ENCODE measurements at regions not wholly inside any gene's neighbourhood (a gene's known extent, or its start where the extent isn't known, plus 50 kb on each side); places are given as distances from the start of the nearest gene placed in this dataset.

- TF ChIP-seq, protein P1, sequence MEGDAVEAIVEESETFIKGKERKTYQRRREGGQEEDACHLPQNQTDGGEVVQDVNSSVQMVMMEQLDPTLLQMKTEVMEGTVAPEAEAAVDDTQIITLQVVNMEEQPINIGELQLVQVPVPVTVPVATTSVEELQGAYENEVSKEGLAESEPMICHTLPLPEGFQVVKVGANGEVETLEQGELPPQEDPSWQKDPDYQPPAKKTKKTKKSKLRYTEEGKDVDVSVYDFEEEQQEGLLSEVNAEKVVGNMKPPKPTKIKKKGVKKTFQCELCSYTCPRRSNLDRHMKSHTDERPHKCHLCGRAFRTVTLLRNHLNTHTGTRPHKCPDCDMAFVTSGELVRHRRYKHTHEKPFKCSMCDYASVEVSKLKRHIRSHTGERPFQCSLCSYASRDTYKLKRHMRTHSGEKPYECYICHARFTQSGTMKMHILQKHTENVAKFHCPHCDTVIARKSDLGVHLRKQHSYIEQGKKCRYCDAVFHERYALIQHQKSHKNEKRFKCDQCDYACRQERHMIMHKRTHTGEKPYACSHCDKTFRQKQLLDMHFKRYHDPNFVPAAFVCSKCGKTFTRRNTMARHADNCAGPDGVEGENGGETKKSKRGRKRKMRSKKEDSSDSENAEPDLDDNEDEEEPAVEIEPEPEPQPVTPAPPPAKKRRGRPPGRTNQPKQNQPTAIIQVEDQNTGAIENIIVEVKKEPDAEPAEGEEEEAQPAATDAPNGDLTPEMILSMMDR (IDR thresholded peaks at IDR 0.05; ENCODE audit: unreplicated experiment): no peak
- intact Hi-C loops (cut with micrococcal nuclease): loop anchor here (10.0 kb wide), 1 partner anchor 194 kb away; no protein-coding TSS in a partner anchor
- H3K27me3 Mint-ChIP-seq (ENCODE audit: insufficient read depth, unreplicated experiment): no peaks in the 10 kb centered on the region
Measured at GRCh38 chr1:55280731-55281130, 65.6 kb upstream of the USP24 start.

GRCh38 chr1:55279627-55280026, 64.5 kb upstream of the USP24 start:
- no peak overlapping the region for H3K27ac Mint-ChIP-seq (ENCODE audit: low read depth, unreplicated experiment)
- H3K9me3 Mint-ChIP-seq (ENCODE audit: unreplicated experiment): no peaks in the 10 kb centered on the region
- no TSS peak for BruUV-seq (replicated peaks)
- DNase-seq (ENCODE audit: unreplicated experiment): no peak
- intact Hi-C loops (cut with micrococcal nuclease): loop anchor here (10.0 kb wide), 1 partner anchor 195 kb away; no protein-coding TSS in a partner anchor
- TF ChIP-seq, protein P1 (IDR thresholded peaks at IDR 0.05; ENCODE audit: unreplicated experiment): no peak
- POLR2A ChIA-PET: interaction anchor here (0.6 kb wide), 1 partner anchor 608 kb away, joined by 3 read pairs; no protein-coding TSS in a partner anchor
- H3K27me3 Mint-ChIP-seq (ENCODE audit: insufficient read depth, unreplicated experiment): no peaks in the 10 kb centered on the region
- H3K4me3 Mint-ChIP-seq (ENCODE audit: unreplicated experiment): no peak overlapping the region
- CTCF ChIA-PET: interaction anchor here (0.7 to 8.4 kb wide), 8 partner anchors 19 to 1542 kb away, joined by 3 to 194 read pairs (median 4); no protein-coding TSS in a partner anchor
- H3K36me3 Mint-ChIP-seq (ENCODE audit: insufficient read depth, unreplicated experiment): no peaks in the 10 kb centered on the region
- H3K4me1 Mint-ChIP-seq (ENCODE audit: insufficient read depth, unreplicated experiment): peaks cover 6% of the 10 kb centered on the region

More at GRCh38 chr1:55280731-55281130, 65.6 kb upstream of the USP24 start:
- H3K36me3 Mint-ChIP-seq (ENCODE audit: insufficient read depth, unreplicated experiment): no peaks in the 10 kb centered on the region
- no TSS peak for BruUV-seq (replicated peaks)
- H3K9me3 Mint-ChIP-seq (ENCODE audit: unreplicated experiment): no peaks in the 10 kb centered on the region
- no peak overlapping the region for H3K4me3 Mint-ChIP-seq (ENCODE audit: unreplicated experiment)
- ChIA-PET POLR2A (interaction anchor here (1.1 to 1.2 kb wide), 2 partner anchors 1297 to 1302 kb away, joined by 3 read pairs; no protein-coding TSS in a partner anchor), CTCF (interaction anchor here (0.6 to 8.4 kb wide), 10 partner anchors 21 to 1540 kb away, joined by 3 to 194 read pairs (median 6); partner anchors contain the start of gene PLPP3)
- DNase-seq (ENCODE audit: unreplicated experiment): no peak
- H3K4me1 Mint-ChIP-seq (ENCODE audit: insufficient read depth, unreplicated experiment): peaks cover 6% of the 10 kb centered on the region
- no peak overlapping the region for H3K27ac Mint-ChIP-seq (ENCODE audit: low read depth, unreplicated experiment)

- ChIA-PET POLR2A (interaction anchor here (0.8 to 2.0 kb wide), 5 partner anchors 65 to 988 kb away, joined by 3 to 7 read pairs (median 4); no protein-coding TSS in a partner anchor), CTCF (interaction anchor here (0.6 to 8.4 kb wide), 40 partner anchors 11 to 1541 kb away, joined by 3 to 194 read pairs (median 5); partner anchors contain the start of gene FYB2)
- Mint-ChIP-seq H3K4me1 (ENCODE audit: insufficient read depth, unreplicated experiment) (peaks cover 6% of the 10 kb centered on the region), H3K4me3 (ENCODE audit: unreplicated experiment) (no peak overlapping the region), H3K9me3 (ENCODE audit: unreplicated experiment) (no peaks in the 10 kb centered on the region), H3K27me3 (ENCODE audit: insufficient read depth, unreplicated experiment) (no peaks in the 10 kb centered on the region), H3K27ac (ENCODE audit: low read depth, unreplicated experiment) (no peak overlapping the region), H3K36me3 (ENCODE audit: insufficient read depth, unreplicated experiment) (no peaks in the 10 kb centered on the region)
- intact Hi-C loops (cut with micrococcal nuclease): no loop called here
- TF ChIP-seq, protein P1 (IDR thresholded peaks at IDR 0.05; ENCODE audit: unreplicated experiment): no peak
- DNase-seq (ENCODE audit: unreplicated experiment): no peak
- no TSS peak for BruUV-seq (replicated peaks)
Measured at GRCh38 chr1:55278378-55278777, 63.2 kb upstream of the USP24 start.

DNA sequence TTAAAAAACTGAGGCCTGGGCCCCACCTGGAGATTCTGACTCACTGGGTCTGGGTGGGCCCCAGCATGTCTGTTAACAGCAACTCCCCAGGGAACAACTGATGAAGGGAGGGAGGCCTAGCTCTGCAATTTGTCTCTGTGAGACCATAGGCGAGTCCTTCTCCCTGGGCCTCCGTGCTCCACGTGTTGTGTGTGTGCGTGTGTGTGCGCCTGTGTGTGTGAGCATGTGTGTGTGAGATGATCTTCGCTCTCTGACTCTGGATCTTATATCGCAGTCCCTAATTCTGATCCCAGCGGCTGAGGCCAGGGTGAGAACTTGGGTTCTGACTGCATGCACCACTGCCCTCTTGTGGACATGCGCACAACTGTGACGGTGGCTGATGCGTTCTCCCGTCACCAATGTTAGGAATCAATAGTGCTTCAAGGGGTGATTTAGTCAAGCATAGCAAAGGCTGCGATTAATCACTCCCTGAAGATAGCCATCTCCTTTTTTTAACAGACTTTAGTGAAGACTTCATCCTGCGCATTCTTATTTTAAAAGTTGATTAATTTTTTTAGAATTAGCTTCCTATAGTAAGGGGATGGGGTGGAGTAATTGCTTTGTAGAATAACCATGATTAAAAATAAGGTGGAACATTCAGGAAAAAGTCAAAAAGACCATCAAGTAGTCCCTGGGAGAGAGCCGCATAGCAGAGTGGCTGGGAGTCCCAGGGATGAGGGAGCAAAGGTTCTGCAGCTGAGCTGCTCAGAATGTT, 62.4 kb upstream of the USP24 start:
- Mint-ChIP-seq H3K27ac (ENCODE audit: low read depth, unreplicated experiment) (no peak overlapping the region), H3K36me3 (ENCODE audit: insufficient read depth, unreplicated experiment) (no peaks in the 10 kb centered on the region), H3K27me3 (ENCODE audit: insufficient read depth, unreplicated experiment) (no peaks in the 10 kb centered on the region), H3K9me3 (ENCODE audit: unreplicated experiment) (no peaks in the 10 kb centered on the region), H3K4me1 (ENCODE audit: insufficient read depth, unreplicated experiment) (peaks cover 6% of the 10 kb centered on the region), H3K4me3 (ENCODE audit: unreplicated experiment) (no peak overlapping the region)
- no TSS peak for BruUV-seq (replicated peaks)
- POLR2A ChIA-PET: interaction anchor here (0.8 to 2.0 kb wide), 7 partner anchors 64 to 988 kb away, joined by 3 to 7 read pairs (median 3); no protein-coding TSS in a partner anchor
- intact Hi-C loops (cut with micrococcal nuclease): loop anchor here (1.0 to 2.0 kb wide), 3 partner anchors 63 to 206 kb away; partner anchors contain the start of gene USP24
- CTCF ChIA-PET: interaction anchor here (0.5 to 8.4 kb wide), 53 partner anchors 9 to 1542 kb away, joined by 3 to 194 read pairs (median 4); partner anchors contain the start of gene FYB2
- TF ChIP-seq, protein P1 (IDR thresholded peaks at IDR 0.05; ENCODE audit: unreplicated experiment): peak; percentile 78
- DNase-seq (ENCODE audit: unreplicated experiment): peak; percentile 79

Data from MCF 10A (cell line).